Endothelial cell of umbilical vein (primary cell): ENCODE measurements at regions not wholly inside any gene's neighbourhood (a gene's known extent, or its start where the extent isn't known, plus 50 kb on each side); places are given as distances from the start of the nearest gene placed in this dataset.

ENCODE experiments used
- BruUV-seq: library from RNA; stranded (reverse); fragments of 400-500 nt; replicated peaks from 2 replicates; lab custom pipeline; 2021; lab: Mats Ljungman, UMichigan
- CTCF ChIA-PET: fragments of 300-600, 350-600 bp; sonication (Branson Sonifier 250); formaldehyde crosslinking; loops from one replicate; lab custom pipeline; 2021; ENCODE audit warnings: antibody characterized with exemption, inconsistent platforms; lab: Charles Lee
- POLR2A ChIA-PET: fragments of 300-600, 350-600 bp; sonication (Branson Sonifier 250); formaldehyde crosslinking; loops from one replicate; lab custom pipeline; 2021; ENCODE audit warnings: antibody characterized with exemption, inconsistent platforms; lab: Charles Lee
- DNase-seq: peaks from one replicate; pipeline ENCODE4 v3.0.0-alpha.2; 2011; ENCODE audit warnings: low read depth, low spot score
- FAIRE-seq: peaks from 2 replicates; lab custom pipeline; 2011; peaks lifted over from hg19 to GRCh38; lab: Jason Lieb, UNC
- H2AFZ ChIP-seq: 2 replicates; pipeline ENCODE4 v1.6.0; 2012; ENCODE audit warnings: low read depth, low read length, control low read depth, inconsistent platforms
- H3K27ac ChIP-seq: 2 replicates; pipeline ENCODE4 v1.5.1; 2011; ENCODE audit warnings: low read depth, mild to moderate bottlenecking, control low read depth, low read length, moderate library complexity; ENCODE audit not compliant: insufficient read depth
- H3K27me3 ChIP-seq, 2 experiments: 2 replicates each; pipeline versions ENCODE4 v1.6.0 to v1.6.1; 2011; ENCODE audit warnings: low read length in 2 of 2, mixed read lengths in 1 of 2; ENCODE audit not compliant: control insufficient read depth in 2 of 2, insufficient read depth in 2 of 2
- H3K36me3 ChIP-seq, 2 experiments: 2 replicates in 1 of 2; 3 replicates in 1 of 2; pipeline ENCODE4 v1.5.1; 2011; ENCODE audit warnings: low read length in 2 of 2, mild to moderate bottlenecking in 1 of 2, moderate library complexity in 1 of 2; ENCODE audit not compliant: control insufficient read depth in 2 of 2, insufficient read depth in 2 of 2; ENCODE audit errors: extremely low read depth in 1 of 2
- H3K4me1 ChIP-seq: 3 replicates; pipeline ENCODE4 v1.5.1; 2011; ENCODE audit warnings: mild to moderate bottlenecking, low read length; ENCODE audit not compliant: control insufficient read depth, insufficient read depth; ENCODE audit errors: extremely low read depth
- H3K4me2 ChIP-seq: 2 replicates; pipeline ENCODE4 v1.6.1; 2011; ENCODE audit warnings: low read length, control low read depth, mixed read lengths; ENCODE audit not compliant: insufficient read depth
- H3K4me3 ChIP-seq, 3 experiments: fragments of 200-600 bp in 1 of 3; sonication (generic), shearing (Covaris generic) in 1 of 3; replicated peaks in 1 of 3; 2 replicates each; pipeline ENCODE4 v1.5.1; 2011 to 2016; ENCODE audit warnings: control low read depth in 3 of 3, low read length in 3 of 3, mild to moderate bottlenecking in 2 of 3, inconsistent platforms in 1 of 3, low read depth in 1 of 3, moderate library complexity in 1 of 3; ENCODE audit not compliant: insufficient read depth in 1 of 3
- H3K79me2 ChIP-seq: 2 replicates; pipeline ENCODE4 v1.6.0; 2012; ENCODE audit warnings: low read length, inconsistent platforms; ENCODE audit not compliant: control insufficient read depth, insufficient read depth
- H3K9ac ChIP-seq: replicated peaks from 2 replicates; pipeline ENCODE3; 2011; ENCODE audit warnings: low read length, control low read depth; ENCODE audit not compliant: insufficient read depth; ENCODE audit errors: extremely low read depth
- H3K9me1 ChIP-seq: replicated peaks from 3 replicates; pipeline ENCODE4 v1.6.0; 2011; ENCODE audit warnings: mild to moderate bottlenecking, low read length; ENCODE audit not compliant: control insufficient read depth, insufficient read depth; ENCODE audit errors: extremely low read depth
- H3K9me3 ChIP-seq: replicated peaks from 2 replicates; pipeline ENCODE4 v1.5.1; 2012; ENCODE audit warnings: low read length, inconsistent platforms; ENCODE audit not compliant: control insufficient read depth, insufficient read depth
- H4K20me1 ChIP-seq: replicated peaks from 2 replicates; pipeline ENCODE3; 2011; ENCODE audit warnings: mild to moderate bottlenecking, low read length; ENCODE audit not compliant: control insufficient read depth, insufficient read depth; ENCODE audit errors: extremely low read depth
- EZH2 ChIP-seq: IDR thresholded peaks from 2 replicates; pipeline ENCODE4 v1.6.1; 2012; ENCODE audit warnings: borderline replicate concordance, low read depth, mild to moderate bottlenecking, moderate library complexity, low read length, inconsistent platforms; ENCODE audit not compliant: severe bottlenecking
- FOS ChIP-seq: IDR thresholded peaks from 2 replicates; pipeline ENCODE4 v1.6.1; 2011; ENCODE audit warnings: mild to moderate bottlenecking, low read length, moderate library complexity, borderline replicate concordance; ENCODE audit not compliant: insufficient read depth
- GATA2 ChIP-seq: IDR thresholded peaks from 2 replicates; pipeline ENCODE4 v1.7.0; 2011; ENCODE audit warnings: low read depth, mild to moderate bottlenecking, moderate library complexity, mixed read lengths, low read length; ENCODE audit not compliant: insufficient read length, insufficient read depth
- JUN ChIP-seq: IDR thresholded peaks from 2 replicates; pipeline ENCODE4 v1.6.1; 2011; ENCODE audit warnings: borderline replicate concordance, low read depth; ENCODE audit not compliant: insufficient read length, insufficient read depth
- MYC ChIP-seq: IDR thresholded peaks from one replicate; pipeline ENCODE4 v1.6.1; 2011; ENCODE audit warnings: mild to moderate bottlenecking, low read depth, low read length
- POLR2A ChIP-seq: IDR thresholded peaks from 2 replicates; pipeline ENCODE4 v1.6.1; 2012; ENCODE audit warnings: low read depth, mild to moderate bottlenecking, control low read depth, low read length
- POLR2AphosphoS5 ChIP-seq: IDR thresholded peaks from 2 replicates; pipeline ENCODE4 v1.6.1; 2012; ENCODE audit warnings: low read depth, mild to moderate bottlenecking, control low read depth, low read length, moderate library complexity; ENCODE audit not compliant: insufficient read depth
- dilution Hi-C: fragments of 300-500 bp; cut with MboI; formaldehyde crosslinking; loops from one replicate; pipeline ENCODE4 v1.15.0; 2019; ENCODE audit warnings: low sequenced_read_pairs; ENCODE audit not compliant: extremely low pct_ligation_motif_present
- intact Hi-C: fragments of 100-400 bp; cut with micrococcal nuclease; formaldehyde crosslinking; loops from one replicate; pipeline ENCODE4 v1.10.0; 2022
- TF ChIP-seq, protein P1 (sequence below): IDR thresholded peaks from 2 replicates; pipeline ENCODE4 v1.6.1; 2011; ENCODE audit not compliant: insufficient read depth, insufficient read length
- TF ChIP-seq, protein P2 (sequence below), 2 donors: IDR thresholded peaks; 1 replicate in 1 of 2; 2 replicates in 1 of 2; pipeline ENCODE4 v1.5.1; 2011; ENCODE audit warnings: low read length in 2 of 2, mild to moderate bottlenecking in 2 of 2, moderate library complexity in 2 of 2, control low read depth in 1 of 2, inconsistent platforms in 1 of 2, low read depth in 1 of 2; ENCODE audit not compliant: insufficient read depth in 1 of 2; ENCODE audit errors: extremely low read depth in 1 of 2

DNA sequence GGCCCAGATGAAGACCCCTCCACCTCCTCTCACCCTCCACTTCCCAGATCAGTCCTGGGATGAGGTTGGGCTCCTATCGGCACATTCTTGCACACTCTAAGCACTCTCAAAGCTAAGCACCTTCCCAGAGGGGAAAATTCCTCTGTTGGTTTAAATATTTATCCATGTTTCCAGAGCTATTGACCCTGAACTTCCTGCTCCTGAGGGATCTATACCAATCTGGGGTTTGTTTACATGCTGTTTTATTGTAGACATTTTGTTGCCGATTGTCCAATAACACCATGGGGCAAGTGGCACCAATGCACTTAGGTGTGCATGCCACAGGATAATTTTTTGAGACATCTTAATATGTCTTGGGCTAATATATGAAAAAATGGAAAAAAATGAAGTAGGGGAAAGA is 476.2 kb downstream of the SLC4A3 start:
- BruUV-seq = no TSS peak
- no peak overlapping the region for H3K9ac ChIP-seq
- no peak overlapping the region for H3K27ac ChIP-seq
- H2AFZ ChIP-seq = no peak overlapping the region
- dilution Hi-C loops = no loop called here
- DNase-seq (no peak), FAIRE-seq (no peak)
- no peak overlapping the region for H3K4me3 ChIP-seq
- no peaks in the 10 kb centered on the region for H3K27me3 ChIP-seq
- no peaks in the 10 kb centered on the region for H3K9me1 ChIP-seq
- no peaks in the 10 kb centered on the region for H4K20me1 ChIP-seq
- peaks cover 3% of the 10 kb centered on the region for H3K9me3 ChIP-seq
- H3K4me1 ChIP-seq = no peaks in the 10 kb centered on the region
- intact Hi-C loops = no loop called here
- no peak overlapping the region for H3K4me2 ChIP-seq
- ChIA-PET POLR2A (no interaction called here), CTCF (no interaction called here)
- H3K36me3 ChIP-seq = no peaks in the 10 kb centered on the region
- no peaks in the 10 kb centered on the region for H3K79me2 ChIP-seq
- TF ChIP-seq MYC (no peak), JUN (no peak), GATA2 (no peak), FOS (no peak), EZH2 (no peak), POLR2AphosphoS5 (no peak), POLR2A (no peak)
- TF ChIP-seq, protein P1, sequence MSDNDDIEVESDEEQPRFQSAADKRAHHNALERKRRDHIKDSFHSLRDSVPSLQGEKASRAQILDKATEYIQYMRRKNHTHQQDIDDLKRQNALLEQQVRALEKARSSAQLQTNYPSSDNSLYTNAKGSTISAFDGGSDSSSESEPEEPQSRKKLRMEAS = no peak
- TF ChIP-seq, protein P2, sequence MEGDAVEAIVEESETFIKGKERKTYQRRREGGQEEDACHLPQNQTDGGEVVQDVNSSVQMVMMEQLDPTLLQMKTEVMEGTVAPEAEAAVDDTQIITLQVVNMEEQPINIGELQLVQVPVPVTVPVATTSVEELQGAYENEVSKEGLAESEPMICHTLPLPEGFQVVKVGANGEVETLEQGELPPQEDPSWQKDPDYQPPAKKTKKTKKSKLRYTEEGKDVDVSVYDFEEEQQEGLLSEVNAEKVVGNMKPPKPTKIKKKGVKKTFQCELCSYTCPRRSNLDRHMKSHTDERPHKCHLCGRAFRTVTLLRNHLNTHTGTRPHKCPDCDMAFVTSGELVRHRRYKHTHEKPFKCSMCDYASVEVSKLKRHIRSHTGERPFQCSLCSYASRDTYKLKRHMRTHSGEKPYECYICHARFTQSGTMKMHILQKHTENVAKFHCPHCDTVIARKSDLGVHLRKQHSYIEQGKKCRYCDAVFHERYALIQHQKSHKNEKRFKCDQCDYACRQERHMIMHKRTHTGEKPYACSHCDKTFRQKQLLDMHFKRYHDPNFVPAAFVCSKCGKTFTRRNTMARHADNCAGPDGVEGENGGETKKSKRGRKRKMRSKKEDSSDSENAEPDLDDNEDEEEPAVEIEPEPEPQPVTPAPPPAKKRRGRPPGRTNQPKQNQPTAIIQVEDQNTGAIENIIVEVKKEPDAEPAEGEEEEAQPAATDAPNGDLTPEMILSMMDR (IDR thresholded peaks at IDR 0.05; ENCODE audit: extremely low read depth in 1 of 2, insufficient read depth in 1 of 2, low read depth in 1 of 2, low read length in 2 of 2) = no peak
